ENCODE measurements at regions not wholly inside any gene's neighbourhood (a gene's known extent, or its start where the extent isn't known, plus 50 kb on each side); places are given as distances from the start of the nearest gene placed in this dataset.
"Not testable (repeated sequence)": the region's sequence is repeated elsewhere in the genome, so short reads cannot be mapped to it uniquely, and the experiment has no call there.

- no peak for DNase-seq (ENCODE audit: low read depth)
- no peak overlapping the region for H3K4me3 ChIP-seq (ENCODE audit: low read depth, low read length)
These were observed 123.2 kb upstream of the PLCL2 start for GRCh38 chr3:16761571-16761970.

- H3K4me3 ChIP-seq (ENCODE audit: low read depth, low read length): no peak overlapping the region
- no peak for DNase-seq (ENCODE audit: low read depth)
These were observed 119.1 kb upstream of the PLCL2 start for GRCh38 chr3:16765661-16766060.

- DNase-seq (ENCODE audit: low read depth): no peak
- no peak overlapping the region for H3K4me3 ChIP-seq (ENCODE audit: low read depth, low read length)
These were observed 117.7 kb upstream of the PLCL2 start for GRCh38 chr3:16767006-16767405.

- no peak overlapping the region for H3K4me3 ChIP-seq (ENCODE audit: low read depth, low read length)
- no peak for DNase-seq (ENCODE audit: low read depth)
These were observed 116.7 kb upstream of the PLCL2 start for GRCh38 chr3:16768014-16768413.

- no peak for DNase-seq (ENCODE audit: low read depth)
- no peak overlapping the region for H3K4me3 ChIP-seq (ENCODE audit: low read depth, low read length)
These were observed 115.8 kb upstream of the PLCL2 start for GRCh38 chr3:16768956-16769355.

- no peak for DNase-seq (ENCODE audit: low read depth)
- H3K4me3 ChIP-seq (ENCODE audit: low read depth, low read length): no peak overlapping the region
These were observed 115.2 kb upstream of the PLCL2 start for GRCh38 chr3:16769525-16769924.

- H3K4me3 ChIP-seq (ENCODE audit: low read depth, low read length): no peak overlapping the region
- DNase-seq (ENCODE audit: low read depth): no peak
These were observed 114.7 kb upstream of the PLCL2 start for GRCh38 chr3:16770021-16770420.

GRCh38 chr3:16770792-16771191, 114.0 kb upstream of the PLCL2 start:
- H3K4me3 ChIP-seq (ENCODE audit: low read depth, low read length): no peak overlapping the region

GRCh38 chr3:16773594-16773993, 111.2 kb upstream of the PLCL2 start:
- not testable (repeated sequence) for H3K4me3 ChIP-seq (ENCODE audit: low read depth, low read length); DNase-seq (ENCODE audit: low read depth)

More at GRCh38 chr3:16770792-16771191, 114.0 kb upstream of the PLCL2 start:
- DNase-seq (ENCODE audit: low read depth): no peak

- not testable (repeated sequence) for H3K4me3 ChIP-seq (ENCODE audit: low read depth, low read length); DNase-seq (ENCODE audit: low read depth)
These were observed 110.2 kb upstream of the PLCL2 start for GRCh38 chr3:16774536-16774935.

- no peak for DNase-seq (ENCODE audit: low read depth)
- H3K4me3 ChIP-seq (ENCODE audit: low read depth, low read length): no peak overlapping the region
These were observed 99.8 kb upstream of the PLCL2 start for GRCh38 chr3:16784973-16785372.

- H3K4me3 ChIP-seq (ENCODE audit: low read depth, low read length): no peak overlapping the region
- DNase-seq (ENCODE audit: low read depth): no peak
These were observed 99.3 kb upstream of the PLCL2 start for GRCh38 chr3:16785465-16785864.

- no peak for DNase-seq (ENCODE audit: low read depth)
- H3K4me3 ChIP-seq (ENCODE audit: low read depth, low read length): no peak overlapping the region
These were observed 96.2 kb upstream of the PLCL2 start for GRCh38 chr3:16788440-16789056.

- DNase-seq (ENCODE audit: low read depth): no peak
- H3K4me3 ChIP-seq (ENCODE audit: low read depth, low read length): no peak overlapping the region
These were observed 95.2 kb upstream of the PLCL2 start for GRCh38 chr3:16789344-16790120.

- H3K4me3 ChIP-seq (ENCODE audit: low read depth, low read length): no peak overlapping the region
- DNase-seq (ENCODE audit: low read depth): no peak
These were observed 94.0 kb upstream of the PLCL2 start for GRCh38 chr3:16790432-16791400.

GRCh38 chr3:16793321-16793720, 91.4 kb upstream of the PLCL2 start:
- H3K4me3 ChIP-seq (ENCODE audit: low read depth, low read length): no peak overlapping the region
- no peak for DNase-seq (ENCODE audit: low read depth)

- DNase-seq (ENCODE audit: low read depth): no peak
- no peak overlapping the region for H3K4me3 ChIP-seq (ENCODE audit: low read depth, low read length)
These were observed 90.5 kb upstream of the PLCL2 start for GRCh38 chr3:16794257-16794656.

- no peak overlapping the region for H3K4me3 ChIP-seq (ENCODE audit: low read depth, low read length)
- DNase-seq (ENCODE audit: low read depth): no peak
These were observed 89.2 kb upstream of the PLCL2 start for GRCh38 chr3:16795581-16795980.

GRCh38 chr3:16797831-16798230, 86.9 kb upstream of the PLCL2 start:
- DNase-seq (ENCODE audit: low read depth): no peak
- H3K4me3 ChIP-seq (ENCODE audit: low read depth, low read length): no peak overlapping the region

- H3K4me3 ChIP-seq (ENCODE audit: low read depth, low read length): no peak overlapping the region
- no peak for DNase-seq (ENCODE audit: low read depth)
These were observed 86.0 kb upstream of the PLCL2 start for GRCh38 chr3:16798738-16799137.
